PC-3 (cell line): ENCODE measurements at regions not wholly inside any gene's neighbourhood (a gene's known extent, or its start where the extent isn't known, plus 50 kb on each side); places are given as distances from the start of the nearest gene placed in this dataset.

Experiments used
- ATAC-seq: fragments of 200-7000 bp; cut with Tn5 transposase; 2 replicates; pipeline ENCODE4 v1.9.1; 2020; ENCODE audit warnings: mild to moderate bottlenecking, moderate library complexity
- BruUV-seq: library from RNA; stranded (reverse); fragments of 400-500 nt; replicated peaks from 2 replicates; lab custom pipeline; 2021; lab: Mats Ljungman, UMichigan
- CTCF ChIA-PET: fragments of 300-600 bp; sonication (Branson Sonifier 250); formaldehyde crosslinking; loops from one replicate; lab custom pipeline; 2022; ENCODE audit warnings: antibody characterized with exemption; lab: Charles Lee
- POLR2A ChIA-PET: fragments of 300-600 bp; sonication (Branson Sonifier 250); formaldehyde crosslinking; loops from one replicate; lab custom pipeline; 2022; ENCODE audit warnings: antibody characterized with exemption; ENCODE audit not compliant: unreplicated experiment; lab: Charles Lee
- DNase-seq: peaks from one replicate; pipeline ENCODE4 v3.0.0-alpha.2; 2015
- H2AFZ ChIP-seq: fragments of 300-600 bp; sonication (generic); 2 replicates; pipeline ENCODE4 v1.6.0; 2016; ENCODE audit warnings: antibody characterized with exemption, low read length
- H3F3A ChIP-seq: fragments of 300-600 bp; sonication (generic); one replicate; pipeline ENCODE4 v1.6.0; 2017; ENCODE audit warnings: antibody characterized with exemption, low read length, control low read depth, mild to moderate bottlenecking; ENCODE audit not compliant: unreplicated experiment
- H3K27ac ChIP-seq: fragments of 300-600 bp; sonication (generic); 2 replicates; pipeline ENCODE4 v1.5.1; 2016; ENCODE audit warnings: mild to moderate bottlenecking, low read length
- H3K27me3 ChIP-seq: fragments of 300-600 bp; sonication (generic); 2 replicates; pipeline ENCODE4 v1.6.1; 2016; ENCODE audit warnings: low read length, mixed read lengths
- H3K36me3 ChIP-seq: fragments of 300-600 bp; sonication (generic); 2 replicates; pipeline ENCODE4 v1.6.1; 2016; ENCODE audit warnings: low read depth, mixed run types, low read length, mixed read lengths
- H3K4me1 ChIP-seq: fragments of 300-600 bp; sonication (generic); 2 replicates; pipeline ENCODE4 v1.5.1; 2016; ENCODE audit warnings: low read length; ENCODE audit not compliant: insufficient read depth
- H3K4me2 ChIP-seq: fragments of 300-600 bp; sonication (generic); 2 replicates; pipeline ENCODE4 v1.6.0; 2016; ENCODE audit warnings: low read length
- H3K4me3 ChIP-seq: fragments of 300-600 bp; sonication (generic); 2 replicates; pipeline ENCODE4 v1.5.1; 2016; ENCODE audit warnings: mild to moderate bottlenecking, low read length, mixed read lengths
- H3K79me2 ChIP-seq: fragments of 300-600 bp; sonication (generic); 2 replicates; pipeline ENCODE4 v1.6.1; 2017; ENCODE audit warnings: low read length, mixed read lengths
- H3K9ac ChIP-seq: fragments of 300-600 bp; sonication (generic); 2 replicates; pipeline ENCODE4 v1.6.0; 2016; ENCODE audit warnings: mild to moderate bottlenecking, low read length
- H3K9me2 ChIP-seq: fragments of 300-600 bp; sonication (generic); replicated peaks from 2 replicates; pipeline ENCODE4 v1.6.1; 2016; ENCODE audit warnings: mixed run types, low read length, mixed read lengths
- H3K9me3 ChIP-seq: fragments of 300-600 bp; sonication (generic); 2 replicates; pipeline ENCODE4 v1.6.1; 2016; ENCODE audit warnings: low read length, mixed read lengths
- H4K20me1 ChIP-seq: fragments of 300-600 bp; sonication (generic); 2 replicates; pipeline ENCODE4 v1.6.1; 2016; ENCODE audit warnings: low read length, mixed read lengths
- EZH2 ChIP-seq: fragments of 300-600 bp; sonication (generic); IDR thresholded peaks from one replicate; pipeline ENCODE4 v1.6.1; 2017; ENCODE audit warnings: antibody characterized with exemption, mild to moderate bottlenecking, low read length; ENCODE audit not compliant: unreplicated experiment
- EZH2phosphoT487 ChIP-seq: fragments of 300-600 bp; sonication (generic); IDR thresholded peaks from 2 replicates; pipeline ENCODE4 v1.6.1; 2018; ENCODE audit warnings: mild to moderate bottlenecking, antibody characterized with exemption, low read length, borderline replicate concordance
- intact Hi-C: fragments of 100-400 bp; cut with micrococcal nuclease; formaldehyde crosslinking; loops from 2 replicates; pipeline ENCODE4 v1.9.0; 2023
- TF ChIP-seq, protein P1 (sequence below): fragments of 300-600 bp; sonication (generic); conservative IDR thresholded peaks from 2 replicates; pipeline ENCODE4 v1.5.1; 2017; ENCODE audit warnings: antibody characterized with exemption, low read depth, mild to moderate bottlenecking, low read length

DNA sequence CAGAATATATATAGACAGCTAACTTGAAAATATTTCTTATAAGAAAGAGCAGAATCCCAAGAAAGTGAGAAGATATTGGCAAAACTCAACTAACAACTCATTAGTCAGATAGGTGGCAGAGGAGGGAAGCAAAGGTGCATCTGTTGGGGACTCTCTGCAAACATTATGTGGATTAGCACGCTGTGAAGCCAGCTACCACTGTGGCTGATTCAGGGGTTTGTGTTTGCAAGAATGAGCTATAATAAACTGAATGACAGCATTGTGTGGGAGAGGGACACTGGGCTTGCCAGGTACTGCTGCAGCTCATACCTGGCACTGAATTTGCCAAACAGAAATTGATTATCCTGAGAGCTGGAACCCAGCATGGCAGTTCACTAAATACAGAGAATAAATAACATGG lies 170.3 kb upstream of the MINDY3 start:
- no peak for TF ChIP-seq EZH2
- TF ChIP-seq, protein P1, sequence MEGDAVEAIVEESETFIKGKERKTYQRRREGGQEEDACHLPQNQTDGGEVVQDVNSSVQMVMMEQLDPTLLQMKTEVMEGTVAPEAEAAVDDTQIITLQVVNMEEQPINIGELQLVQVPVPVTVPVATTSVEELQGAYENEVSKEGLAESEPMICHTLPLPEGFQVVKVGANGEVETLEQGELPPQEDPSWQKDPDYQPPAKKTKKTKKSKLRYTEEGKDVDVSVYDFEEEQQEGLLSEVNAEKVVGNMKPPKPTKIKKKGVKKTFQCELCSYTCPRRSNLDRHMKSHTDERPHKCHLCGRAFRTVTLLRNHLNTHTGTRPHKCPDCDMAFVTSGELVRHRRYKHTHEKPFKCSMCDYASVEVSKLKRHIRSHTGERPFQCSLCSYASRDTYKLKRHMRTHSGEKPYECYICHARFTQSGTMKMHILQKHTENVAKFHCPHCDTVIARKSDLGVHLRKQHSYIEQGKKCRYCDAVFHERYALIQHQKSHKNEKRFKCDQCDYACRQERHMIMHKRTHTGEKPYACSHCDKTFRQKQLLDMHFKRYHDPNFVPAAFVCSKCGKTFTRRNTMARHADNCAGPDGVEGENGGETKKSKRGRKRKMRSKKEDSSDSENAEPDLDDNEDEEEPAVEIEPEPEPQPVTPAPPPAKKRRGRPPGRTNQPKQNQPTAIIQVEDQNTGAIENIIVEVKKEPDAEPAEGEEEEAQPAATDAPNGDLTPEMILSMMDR: no peak

DNA sequence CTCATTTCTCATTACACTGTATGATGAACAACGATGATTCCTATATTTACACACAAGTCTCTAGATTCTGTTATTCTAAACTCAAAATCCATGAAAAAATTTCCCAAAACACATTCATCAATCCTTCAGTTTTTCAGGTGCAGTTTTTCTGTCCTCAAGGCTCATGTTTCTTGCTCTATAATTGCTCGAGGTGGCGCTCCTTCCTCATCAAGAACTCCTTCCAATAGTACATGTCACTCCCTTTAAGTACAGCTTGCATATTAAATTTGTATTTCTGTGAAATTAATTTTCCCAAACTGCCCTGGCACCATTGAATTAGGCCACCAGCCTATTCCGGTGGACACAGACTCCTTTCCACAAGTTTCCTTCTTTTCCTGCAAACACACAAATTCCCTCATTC lies 188.7 kb upstream of the MINDY3 start:
- no peak for TF ChIP-seq EZH2
- TF ChIP-seq EZH2phosphoT487: no peak
- TF ChIP-seq, protein P1: peak; percentile 30; the same call in 1 of the 2 replicates
- Histone ChIP-seq H3K9me3 (no peaks in the 10 kb centered on the region), H3K27ac (no peak overlapping the region), H3K79me2 (no peaks in the 10 kb centered on the region), H3K4me2 (no peak overlapping the region), H3K9me2 (no peaks in the 10 kb centered on the region), H3K4me3 (no peak overlapping the region), H4K20me1 (no peaks in the 10 kb centered on the region), H3K36me3 (no peaks in the 10 kb centered on the region), H3K9ac (no peak overlapping the region), H2AFZ (no peak overlapping the region), H3F3A (no peaks in the 10 kb centered on the region), H3K27me3 (no peaks in the 10 kb centered on the region), H3K4me1 (no peaks in the 10 kb centered on the region)
- no TSS peak for BruUV-seq
- intact Hi-C loops: no loop called here
- CTCF ChIA-PET: no interaction called here
- DNase-seq (peak; percentile 2), ATAC-seq (no peak)
- POLR2A ChIA-PET: no interaction called here

More for the DNA sequence above, 170.3 kb upstream of the MINDY3 start:
- Histone ChIP-seq H3K36me3 (no peaks in the 10 kb centered on the region), H3K9me2 (no peaks in the 10 kb centered on the region), H3K4me2 (no peak overlapping the region), H3K4me3 (no peak overlapping the region), H3K27ac (no peak overlapping the region), H3K27me3 (no peaks in the 10 kb centered on the region), H3F3A (no peaks in the 10 kb centered on the region), H2AFZ (no peak overlapping the region), H3K4me1 (no peaks in the 10 kb centered on the region), H3K9ac (no peak overlapping the region), H4K20me1 (no peaks in the 10 kb centered on the region), H3K9me3 (no peaks in the 10 kb centered on the region), H3K79me2 (no peaks in the 10 kb centered on the region)
- POLR2A ChIA-PET: no interaction called here
- DNase-seq: no peak
- intact Hi-C loops: no loop called here
- CTCF ChIA-PET: no interaction called here
- no TSS peak for BruUV-seq
- ATAC-seq: no peak

DNA sequence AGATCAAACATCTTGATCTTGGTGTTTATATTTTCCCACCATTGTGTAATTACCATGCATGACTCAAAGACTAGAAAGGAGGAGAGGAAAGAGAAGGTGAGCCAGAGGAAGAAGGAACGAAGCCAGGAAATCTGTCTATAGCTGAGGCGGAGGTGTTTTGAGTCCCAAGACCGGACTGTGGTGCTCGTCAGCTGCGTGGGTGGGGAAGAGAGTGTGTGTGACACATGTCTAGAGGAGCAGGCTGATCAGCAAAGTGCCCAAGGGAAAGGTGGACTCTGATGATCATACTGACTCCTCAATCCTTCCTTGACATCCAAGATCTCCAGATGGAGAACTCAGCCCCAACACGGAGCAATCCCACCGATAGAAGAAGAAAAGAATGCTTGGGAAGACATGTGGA lies 189.5 kb upstream of the MINDY3 start:
- ATAC-seq: no peak
- H3K27me3 ChIP-seq: no peaks in the 10 kb centered on the region
- H3K27ac ChIP-seq: no peak overlapping the region
- H3K36me3 ChIP-seq: no peaks in the 10 kb centered on the region
- no peak overlapping the region for H3K4me2 ChIP-seq
- DNase-seq: no peak
- H3K9ac ChIP-seq: no peak overlapping the region
- ChIA-PET POLR2A (no interaction called here), CTCF (no interaction called here)
- TF ChIP-seq, protein P1: no peak
- TF ChIP-seq EZH2 (no peak), EZH2phosphoT487 (no peak)
- H3K4me3 ChIP-seq: no peak overlapping the region
- no peaks in the 10 kb centered on the region for H3K9me3 ChIP-seq
- H4K20me1 ChIP-seq: no peaks in the 10 kb centered on the region
- no TSS peak for BruUV-seq
- no peaks in the 10 kb centered on the region for H3K4me1 ChIP-seq
- H2AFZ ChIP-seq: no peak overlapping the region
- intact Hi-C loops: no loop called here
- H3K79me2 ChIP-seq: no peaks in the 10 kb centered on the region
- no peaks in the 10 kb centered on the region for H3F3A ChIP-seq
- no peaks in the 10 kb centered on the region for H3K9me2 ChIP-seq
